ENCODE measurements at regions not wholly inside any gene's neighbourhood (a gene's known extent, or its start where the extent isn't known, plus 50 kb on each side); places are given as distances from the start of the nearest gene placed in this dataset.

DNA sequence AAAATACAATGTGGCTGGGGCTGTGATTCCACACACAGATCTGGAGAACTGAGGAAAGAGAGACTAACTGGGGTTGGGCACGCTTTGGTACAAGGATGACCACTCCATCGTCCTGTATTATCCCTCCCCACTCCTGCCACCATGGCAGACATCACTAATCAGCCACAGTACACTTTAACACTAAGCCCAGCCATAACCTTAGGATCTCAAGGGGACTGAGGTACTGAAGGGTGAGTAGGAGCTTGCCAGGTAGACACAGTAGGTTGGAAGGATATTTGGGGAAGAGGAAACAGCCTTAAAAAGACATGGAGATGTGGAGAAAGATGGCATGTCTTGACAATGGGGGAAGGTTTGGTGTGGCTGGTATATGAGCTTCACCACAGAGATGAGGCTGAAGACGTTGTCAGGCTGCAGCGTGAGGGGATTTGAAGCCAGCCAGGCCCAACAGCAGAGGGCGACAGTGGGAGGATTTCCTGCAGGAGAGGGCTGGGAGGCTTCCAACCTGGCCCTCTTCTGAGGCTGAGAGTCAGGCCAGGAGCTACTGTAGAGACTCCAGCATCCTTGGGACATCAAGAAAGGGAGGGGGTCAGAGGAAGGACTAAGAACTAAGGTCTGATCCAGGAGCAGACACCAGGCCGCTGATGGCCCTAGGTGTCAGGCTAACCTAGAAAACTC is 58.6 kb upstream of the COL13A1 start:
- peak overlapping the region in 1 of 3 experiments; percentile 1; a peak in 1 of 7 replicates for H3K27ac Mint-ChIP-seq
- H4K20me1 ChIP-seq (ENCODE audit: control insufficient read depth, insufficient read depth, insufficient read length), result no peaks in the 10 kb centered on the region
- DNase-seq, result peak; percentile 74
- no peak overlapping the region for H2BK20ac ChIP-seq (ENCODE audit: low read depth, low read length, poor library complexity, severe bottlenecking)
- no peak overlapping the region for H3T11ph ChIP-seq (ENCODE audit: low read length)
- H3K23me2 ChIP-seq (ENCODE audit: insufficient read length, low read depth, low read length, poor library complexity, severe bottlenecking), result no peaks in the 10 kb centered on the region
- no peaks in the 10 kb centered on the region for H3K36me3 Mint-ChIP-seq (ENCODE audit: insufficient read depth in 1 of 3, low read depth in 3 of 3)
- H3K18ac ChIP-seq (ENCODE audit: insufficient read length, low read depth, low read length), result no peak overlapping the region
- no peak overlapping the region for H4K8ac ChIP-seq (replicated peaks; ENCODE audit: insufficient read length, low read depth, low read length)
- peaks cover 12% of the 10 kb centered on the region for H3K27me3 Mint-ChIP-seq (ENCODE audit: low read depth)
- no peak overlapping the region for H4K91ac ChIP-seq (ENCODE audit: insufficient read length, low read depth, low read length)
- H2AFZ ChIP-seq (ENCODE audit: low read length), result no peak overlapping the region
- H2BK5ac ChIP-seq (ENCODE audit: insufficient read length, low read length), result no peak overlapping the region
- H2BK120ac ChIP-seq (ENCODE audit: low read depth, low read length, poor library complexity, severe bottlenecking), result no peak overlapping the region
- H3K4me1 ChIP-seq (ENCODE audit: insufficient read depth, low read length), result no peaks in the 10 kb centered on the region; the same call in 1 of the 2 replicates
- H2BK15ac ChIP-seq (ENCODE audit: low read depth, low read length), result no peak overlapping the region
- no peak overlapping the region for H3K4ac ChIP-seq (ENCODE audit: low read depth, low read length)
- H3K4me3 Mint-ChIP-seq, result no peak overlapping the region
- no peak overlapping the region for H3K14ac ChIP-seq (ENCODE audit: insufficient read depth, low read length)
- H3K56ac ChIP-seq (ENCODE audit: insufficient read length, low read depth, low read length), result no peak overlapping the region
- H2BK12ac ChIP-seq (ENCODE audit: insufficient read length, low read depth, low read length), result no peak overlapping the region
- no peak overlapping the region for H3K27ac ChIP-seq (ENCODE audit: insufficient read length, low read depth, low read length)
- no peaks in the 10 kb centered on the region for H3K27me3 ChIP-seq (ENCODE audit: insufficient read depth, low read length)
- H3K4me2 ChIP-seq (ENCODE audit: insufficient read depth, insufficient read length, low read length), result no peak overlapping the region
- H4K5ac ChIP-seq (ENCODE audit: insufficient read length, low read depth, low read length), result no peak overlapping the region
- no peaks in the 10 kb centered on the region for H3K79me2 ChIP-seq (ENCODE audit: insufficient read depth, low read length)
- H3K23ac ChIP-seq (ENCODE audit: insufficient read length, low read depth, low read length), result no peak overlapping the region
- H3K79me1 ChIP-seq (ENCODE audit: insufficient read depth, low read depth, low read length, poor library complexity, severe bottlenecking), result no peaks in the 10 kb centered on the region
- no peak overlapping the region for H2AK5ac ChIP-seq (ENCODE audit: insufficient read length, low read length)
- H3K9ac ChIP-seq (ENCODE audit: extremely low read depth, insufficient read length, low read length), result no peak overlapping the region
- H3K4me1 Mint-ChIP-seq, result peaks cover 8 to 17% of the 10 kb centered on the region in 2 experiments
- H3K9me3 Mint-ChIP-seq, result no peaks in the 10 kb centered on the region; a peak in 1 of 5 replicates
- TF ChIP-seq, protein P1, sequence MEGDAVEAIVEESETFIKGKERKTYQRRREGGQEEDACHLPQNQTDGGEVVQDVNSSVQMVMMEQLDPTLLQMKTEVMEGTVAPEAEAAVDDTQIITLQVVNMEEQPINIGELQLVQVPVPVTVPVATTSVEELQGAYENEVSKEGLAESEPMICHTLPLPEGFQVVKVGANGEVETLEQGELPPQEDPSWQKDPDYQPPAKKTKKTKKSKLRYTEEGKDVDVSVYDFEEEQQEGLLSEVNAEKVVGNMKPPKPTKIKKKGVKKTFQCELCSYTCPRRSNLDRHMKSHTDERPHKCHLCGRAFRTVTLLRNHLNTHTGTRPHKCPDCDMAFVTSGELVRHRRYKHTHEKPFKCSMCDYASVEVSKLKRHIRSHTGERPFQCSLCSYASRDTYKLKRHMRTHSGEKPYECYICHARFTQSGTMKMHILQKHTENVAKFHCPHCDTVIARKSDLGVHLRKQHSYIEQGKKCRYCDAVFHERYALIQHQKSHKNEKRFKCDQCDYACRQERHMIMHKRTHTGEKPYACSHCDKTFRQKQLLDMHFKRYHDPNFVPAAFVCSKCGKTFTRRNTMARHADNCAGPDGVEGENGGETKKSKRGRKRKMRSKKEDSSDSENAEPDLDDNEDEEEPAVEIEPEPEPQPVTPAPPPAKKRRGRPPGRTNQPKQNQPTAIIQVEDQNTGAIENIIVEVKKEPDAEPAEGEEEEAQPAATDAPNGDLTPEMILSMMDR (conservative IDR thresholded peaks at IDR 0.05), result peak; percentile 82
- WGBS (ENCODE audit: extremely low coverage, insufficient read length, low lambda C conversion rate), result no CpG with 5 or more reads among the region's 6 CpGs
- H3K9me3 ChIP-seq (ENCODE audit: control insufficient read depth, low read depth, low read length), result no peaks in the 10 kb centered on the region

Data from H9 (cell line).